Activated T-helper 2 cell treated with anti-CD3 and anti-CD28 coated beads, Interferon-gamma antibody, Interleukin-2, Interleukin-4, amounts not matched to agents 10 μg/mL and 5 μg/mL and 100 μg/mL, durations not matched to agents 14 hours and 24 hours and 36 hours (primary cell): ENCODE measurements at regions not wholly inside any gene's neighbourhood (a gene's known extent, or its start where the extent isn't known, plus 50 kb on each side); places are given as distances from the start of the nearest gene placed in this dataset.
"Not testable (repeated sequence)": the region's sequence is repeated elsewhere in the genome, so short reads cannot be mapped to it uniquely, and the experiment has no call there.

Source experiments
- DNase-seq: peaks from one replicate; pipeline ENCODE4 v3.0.0; 2021; ENCODE audit warnings: low spot score
- H3K27ac Mint-ChIP-seq: one replicate; pipeline ENCODE4 v1.8.0; 2021; ENCODE audit warnings: mixed read lengths
- H3K27me3 Mint-ChIP-seq: one replicate; pipeline ENCODE4 v1.8.0; 2021; ENCODE audit warnings: low read depth, mixed read lengths
- H3K36me3 Mint-ChIP-seq: one replicate; pipeline ENCODE4 v1.8.0; 2021; ENCODE audit warnings: low read depth, mixed read lengths
- H3K4me1 Mint-ChIP-seq: one replicate; pipeline ENCODE4 v1.8.0; 2021; ENCODE audit warnings: low read depth, mixed read lengths
- H3K4me3 Mint-ChIP-seq: one replicate; pipeline ENCODE4 v1.8.0; 2021; ENCODE audit warnings: low read depth, mild to moderate bottlenecking, moderate library complexity, mixed read lengths
- H3K9me3 Mint-ChIP-seq: one replicate; pipeline ENCODE4 v1.8.0; 2021; ENCODE audit warnings: mixed read lengths
- intact Hi-C: fragments of 100-400 bp; cut with micrococcal nuclease; formaldehyde crosslinking; loops from one replicate; pipeline ENCODE4 v1.15.1; 2023

DNA sequence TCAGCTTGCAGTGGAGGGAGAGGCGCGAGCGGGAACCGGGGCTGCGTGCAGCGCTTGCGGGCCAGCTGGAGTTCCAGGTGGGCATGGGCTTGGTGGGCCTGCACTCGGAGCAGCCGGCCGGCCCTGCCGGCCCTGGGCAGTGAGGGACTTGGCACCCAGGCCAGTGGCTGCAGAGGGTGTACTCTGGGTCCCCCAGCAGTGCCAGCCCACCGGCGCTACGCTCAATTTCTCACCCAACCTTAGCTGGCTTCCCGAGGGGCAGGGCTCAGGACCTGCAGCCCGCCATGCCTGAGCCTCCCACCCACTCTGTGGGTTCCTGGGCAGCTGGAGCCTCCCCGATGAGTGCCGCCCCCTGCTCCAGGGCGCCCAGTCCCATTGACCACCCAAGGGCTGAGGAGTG, 52.6 kb upstream of the PDE3B start:
- H3K27me3 Mint-ChIP-seq, DNase-seq, H3K27ac Mint-ChIP-seq, intact Hi-C loops, H3K4me3 Mint-ChIP-seq: not testable (repeated sequence)
- H3K4me1 Mint-ChIP-seq = peaks cover 35% of the 10 kb centered on the region
- peaks cover 21% of the 10 kb centered on the region for H3K9me3 Mint-ChIP-seq
- peaks cover 64% of the 10 kb centered on the region for H3K36me3 Mint-ChIP-seq

DNA sequence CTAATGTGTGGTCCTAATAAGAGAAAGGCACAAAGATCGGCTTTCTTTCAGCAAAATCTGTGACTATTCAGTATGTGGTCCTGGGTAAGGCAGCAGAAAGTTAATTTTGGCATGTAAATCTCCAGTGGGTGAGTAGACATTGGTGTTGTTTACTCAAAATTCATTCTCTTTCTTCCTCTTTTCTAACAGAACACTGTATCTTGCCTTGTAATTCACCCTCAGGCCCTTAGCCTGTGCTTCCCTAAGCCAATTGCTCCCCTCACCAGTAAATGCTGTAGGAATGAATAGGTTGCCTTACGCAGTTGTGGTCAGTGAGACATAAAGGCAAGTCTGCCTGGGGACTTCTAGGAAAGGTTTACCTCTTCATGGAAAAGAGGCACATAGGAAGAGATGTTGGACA, 49.9 kb upstream of the PDE3B start:
- peaks cover 45% of the 10 kb centered on the region for H3K9me3 Mint-ChIP-seq
- no peak overlapping the region for H3K4me3 Mint-ChIP-seq
- H3K27me3 Mint-ChIP-seq = no peaks in the 10 kb centered on the region
- DNase-seq = no peak
- H3K4me1 Mint-ChIP-seq = peaks cover 39% of the 10 kb centered on the region
- intact Hi-C loops = no loop called here
- no peak overlapping the region for H3K27ac Mint-ChIP-seq
- peaks cover 78% of the 10 kb centered on the region for H3K36me3 Mint-ChIP-seq
